ENCODE measurements at regions not wholly inside any gene's neighbourhood (a gene's known extent, or its start where the extent isn't known, plus 50 kb on each side); places are given as distances from the start of the nearest gene placed in this dataset.
"Not testable (repeated sequence)": the region's sequence is repeated elsewhere in the genome, so short reads cannot be mapped to it uniquely, and the experiment has no call there.

- H2AFZ ChIP-seq (ENCODE audit: low read depth, low read length); H3K27ac ChIP-seq (ENCODE audit: insufficient read depth, low read depth, low read length); dilution Hi-C loops (cut with MboI; ENCODE audit: extremely low pct_ligation_motif_present, low sequenced_read_pairs); H3K9ac ChIP-seq (replicated peaks; ENCODE audit: extremely low read depth, insufficient read depth, low read length); H3K36me3 ChIP-seq (ENCODE audit: control insufficient read depth in 2 of 2, extremely low read depth in 1 of 2, insufficient read depth in 2 of 2, low read length in 2 of 2); H3K9me1 ChIP-seq (replicated peaks; ENCODE audit: control insufficient read depth, extremely low read depth, insufficient read depth, low read length); H3K27me3 ChIP-seq (ENCODE audit: control insufficient read depth in 2 of 2, insufficient read depth in 2 of 2, low read length in 2 of 2); DNase-seq (ENCODE audit: low read depth, low spot score); H3K4me3 ChIP-seq (replicated peaks in 1 of 3; ENCODE audit: insufficient read depth in 1 of 3, low read depth in 1 of 3, low read length in 3 of 3); BruUV-seq (replicated peaks); H3K79me2 ChIP-seq (ENCODE audit: control insufficient read depth, insufficient read depth, low read length); POLR2A ChIA-PET; H4K20me1 ChIP-seq (replicated peaks; ENCODE audit: control insufficient read depth, extremely low read depth, insufficient read depth, low read length); H3K9me3 ChIP-seq (replicated peaks; ENCODE audit: control insufficient read depth, insufficient read depth, low read length); FAIRE-seq; intact Hi-C loops (cut with micrococcal nuclease); CTCF ChIA-PET; H3K4me1 ChIP-seq (ENCODE audit: control insufficient read depth, extremely low read depth, insufficient read depth, low read length); H3K4me2 ChIP-seq (ENCODE audit: insufficient read depth, low read length): not testable (repeated sequence)
Observed at GRCh38 chr21:18567770-18568169, 164.2 kb upstream of the TMPRSS15 start.

GRCh38 chr21:18588001-18588662 is 184.5 kb upstream of the TMPRSS15 start:
- H3K9ac ChIP-seq (replicated peaks; ENCODE audit: extremely low read depth, insufficient read depth, low read length), result no peak overlapping the region
- H3K4me3 ChIP-seq (replicated peaks in 1 of 3; ENCODE audit: insufficient read depth in 1 of 3, low read depth in 1 of 3, low read length in 3 of 3), result no peak overlapping the region
- DNase-seq (ENCODE audit: low read depth, low spot score), result no peak
- H2AFZ ChIP-seq (ENCODE audit: low read depth, low read length), result no peak overlapping the region
- H3K4me1 ChIP-seq (ENCODE audit: control insufficient read depth, extremely low read depth, insufficient read depth, low read length), result no peaks in the 10 kb centered on the region
- H3K27me3 ChIP-seq (ENCODE audit: control insufficient read depth in 2 of 2, insufficient read depth in 2 of 2, low read length in 2 of 2), result no peaks in the 10 kb centered on the region
- dilution Hi-C loops (cut with MboI; ENCODE audit: extremely low pct_ligation_motif_present, low sequenced_read_pairs), result no loop called here
- intact Hi-C loops (cut with micrococcal nuclease), result no loop called here
- H4K20me1 ChIP-seq (replicated peaks; ENCODE audit: control insufficient read depth, extremely low read depth, insufficient read depth, low read length), result no peaks in the 10 kb centered on the region
- H3K4me2 ChIP-seq (ENCODE audit: insufficient read depth, low read length), result no peak overlapping the region
- FAIRE-seq, result no peak
- TF ChIP-seq JUN (IDR thresholded peaks at IDR 0.05; ENCODE audit: borderline replicate concordance, insufficient read depth, insufficient read length, low read depth) (no peak), EZH2 (IDR thresholded peaks at IDR 0.05; ENCODE audit: borderline replicate concordance, low read depth, low read length, severe bottlenecking) (no peak), FOS (IDR thresholded peaks at IDR 0.05; ENCODE audit: borderline replicate concordance, insufficient read depth, low read length) (no peak), MAX (IDR thresholded peaks at IDR 0.05; ENCODE audit: insufficient read depth, insufficient read length) (no peak), POLR2A (IDR thresholded peaks at IDR 0.05; ENCODE audit: low read depth, low read length) (no peak), POLR2AphosphoS5 (IDR thresholded peaks at IDR 0.05; ENCODE audit: insufficient read depth, low read depth, low read length) (no peak), MYC (IDR thresholded peaks at IDR 0.05; ENCODE audit: low read depth, low read length) (no peak), GATA2 (IDR thresholded peaks at IDR 0.05; ENCODE audit: insufficient read depth, insufficient read length, low read depth, low read length) (no peak), CTCF (IDR thresholded peaks at IDR 0.05; ENCODE audit: extremely low read depth in 1 of 2, insufficient read depth in 1 of 2, low read depth in 1 of 2, low read length in 2 of 2) (no peak)
- no peaks in the 10 kb centered on the region for H3K79me2 ChIP-seq (ENCODE audit: control insufficient read depth, insufficient read depth, low read length)
- H3K9me3 ChIP-seq (replicated peaks; ENCODE audit: control insufficient read depth, insufficient read depth, low read length), result no peaks in the 10 kb centered on the region
- no peaks in the 10 kb centered on the region for H3K36me3 ChIP-seq (ENCODE audit: control insufficient read depth in 2 of 2, extremely low read depth in 1 of 2, insufficient read depth in 2 of 2, low read length in 2 of 2)
- H3K9me1 ChIP-seq (replicated peaks; ENCODE audit: control insufficient read depth, extremely low read depth, insufficient read depth, low read length), result no peaks in the 10 kb centered on the region
- POLR2A ChIA-PET, result no interaction called here
- H3K27ac ChIP-seq (ENCODE audit: insufficient read depth, low read depth, low read length), result no peak overlapping the region
- CTCF ChIA-PET, result no interaction called here
- no TSS peak for BruUV-seq (replicated peaks)

Data from endothelial cell of umbilical vein (primary cell).